ENCODE measurements at regions not wholly inside any gene's neighbourhood (a gene's known extent, or its start where the extent isn't known, plus 50 kb on each side); places are given as distances from the start of the nearest gene placed in this dataset.
"Not testable (repeated sequence)": the region's sequence is repeated elsewhere in the genome, so short reads cannot be mapped to it uniquely, and the experiment has no call there.

GRCh38 chr17:74133740-74134139 is 69.7 kb upstream of the RPL38 start:
- Mint-ChIP-seq H3K27me3 (peaks cover 30% of the 10 kb centered on the region), H3K4me3 (no peak overlapping the region), H3K9me3 (peaks cover 5% of the 10 kb centered on the region), H3K4me1 (no peaks in the 10 kb centered on the region), H3K36me3 (peaks cover 4% of the 10 kb centered on the region), H3K27ac (no peak overlapping the region)
- no peak for ATAC-seq (ENCODE audit: low read depth)
- no peak for DNase-seq (ENCODE audit: low spot score in 2 of 2)

- not testable (repeated sequence) for H3K27ac Mint-ChIP-seq; H3K36me3 Mint-ChIP-seq; H3K4me1 Mint-ChIP-seq; ATAC-seq (ENCODE audit: low read depth); H3K9me3 Mint-ChIP-seq; DNase-seq (ENCODE audit: low spot score in 2 of 2); H3K4me3 Mint-ChIP-seq
- H3K27me3 Mint-ChIP-seq = peaks cover 29% of the 10 kb centered on the region
These were observed 69.2 kb upstream of the RPL38 start for GRCh38 chr17:74134234-74134633.

GRCh38 chr17:74134991-74135390 is 68.5 kb upstream of the RPL38 start:
- peaks cover 8% of the 10 kb centered on the region for H3K9me3 Mint-ChIP-seq
- H3K27me3 Mint-ChIP-seq = peaks cover 29% of the 10 kb centered on the region
- ATAC-seq (ENCODE audit: low read depth) = no peak
- peaks cover 4% of the 10 kb centered on the region for H3K36me3 Mint-ChIP-seq
- DNase-seq (ENCODE audit: low spot score in 2 of 2) = no peak
- no peaks in the 10 kb centered on the region for H3K4me1 Mint-ChIP-seq
- H3K27ac Mint-ChIP-seq = no peak overlapping the region
- H3K4me3 Mint-ChIP-seq = no peak overlapping the region

GRCh38 chr17:74135391-74136167 is 67.9 kb upstream of the RPL38 start:
- Mint-ChIP-seq H3K9me3 (peaks cover 12% of the 10 kb centered on the region), H3K4me3 (no peak overlapping the region), H3K36me3 (peaks cover 4% of the 10 kb centered on the region), H3K4me1 (no peaks in the 10 kb centered on the region), H3K27me3 (peaks cover 27% of the 10 kb centered on the region), H3K27ac (no peak overlapping the region)
- DNase-seq (ENCODE audit: low spot score in 2 of 2) = no peak
- no peak for ATAC-seq (ENCODE audit: low read depth)

GRCh38 chr17:74137416-74137815 is 66.1 kb upstream of the RPL38 start:
- DNase-seq (ENCODE audit: low spot score in 2 of 2) (no peak), ATAC-seq (ENCODE audit: low read depth) (no peak)
- Mint-ChIP-seq H3K27me3 (peaks cover 17% of the 10 kb centered on the region), H3K36me3 (peaks cover 4% of the 10 kb centered on the region), H3K27ac (no peak overlapping the region), H3K4me1 (no peaks in the 10 kb centered on the region), H3K9me3 (peaks cover 15% of the 10 kb centered on the region), H3K4me3 (no peak overlapping the region)

- no peaks in the 10 kb centered on the region for H3K4me1 Mint-ChIP-seq
- H3K9me3 Mint-ChIP-seq = peaks cover 25% of the 10 kb centered on the region
- peaks cover 10% of the 10 kb centered on the region for H3K27me3 Mint-ChIP-seq
- H3K36me3 Mint-ChIP-seq = peaks cover 2% of the 10 kb centered on the region
- H3K27ac Mint-ChIP-seq = no peak overlapping the region
- no peak for ATAC-seq (ENCODE audit: low read depth)
- H3K4me3 Mint-ChIP-seq = no peak overlapping the region
- DNase-seq (ENCODE audit: low spot score in 2 of 2) = no peak
These were observed 64.4 kb upstream of the RPL38 start for GRCh38 chr17:74139120-74139519.

- ATAC-seq (ENCODE audit: low read depth) = no peak
- Mint-ChIP-seq H3K9me3 (peaks cover 25% of the 10 kb centered on the region), H3K27ac (no peak overlapping the region)
These were observed 63.2 kb upstream of the RPL38 start for GRCh38 chr17:74140282-74140681.

GRCh38 chr17:74141612-74142011 is 61.9 kb upstream of the RPL38 start:
- Mint-ChIP-seq H3K36me3 (peaks cover 2% of the 10 kb centered on the region), H3K9me3 (peaks cover 25% of the 10 kb centered on the region)

More at GRCh38 chr17:74140282-74140681, 63.2 kb upstream of the RPL38 start:
- DNase-seq (ENCODE audit: low spot score in 2 of 2) = no peak
- no peak overlapping the region for H3K4me3 Mint-ChIP-seq
- peaks cover 2% of the 10 kb centered on the region for H3K36me3 Mint-ChIP-seq
- H3K27me3 Mint-ChIP-seq = peaks cover 10% of the 10 kb centered on the region
- H3K4me1 Mint-ChIP-seq = no peaks in the 10 kb centered on the region

GRCh38 chr17:74143318-74143717 is 60.2 kb upstream of the RPL38 start:
- H3K27me3 Mint-ChIP-seq; H3K36me3 Mint-ChIP-seq; DNase-seq (ENCODE audit: low spot score in 2 of 2); H3K4me1 Mint-ChIP-seq; ATAC-seq (ENCODE audit: low read depth); H3K27ac Mint-ChIP-seq; H3K4me3 Mint-ChIP-seq: not testable (repeated sequence)
- peaks cover 23% of the 10 kb centered on the region for H3K9me3 Mint-ChIP-seq

More at GRCh38 chr17:74141612-74142011, 61.9 kb upstream of the RPL38 start:
- Mint-ChIP-seq H3K27ac (no peak overlapping the region), H3K27me3 (peaks cover 7% of the 10 kb centered on the region), H3K4me3 (no peak overlapping the region), H3K4me1 (no peaks in the 10 kb centered on the region)
- DNase-seq (ENCODE audit: low spot score in 2 of 2) = no peak
- ATAC-seq (ENCODE audit: low read depth) = no peak

GRCh38 chr17:74145756-74146155 is 57.7 kb upstream of the RPL38 start:
- H3K36me3 Mint-ChIP-seq = no peaks in the 10 kb centered on the region
- no peaks in the 10 kb centered on the region for H3K4me1 Mint-ChIP-seq
- H3K27ac Mint-ChIP-seq = no peak overlapping the region
- peaks cover 13% of the 10 kb centered on the region for H3K27me3 Mint-ChIP-seq
- H3K4me3 Mint-ChIP-seq = no peak overlapping the region
- H3K9me3 Mint-ChIP-seq = peaks cover 12% of the 10 kb centered on the region
- ATAC-seq (ENCODE audit: low read depth) (no peak), DNase-seq (ENCODE audit: low spot score in 2 of 2) (no peak)

- Mint-ChIP-seq H3K9me3 (peaks cover 11% of the 10 kb centered on the region), H3K4me1 (no peaks in the 10 kb centered on the region), H3K36me3 (no peaks in the 10 kb centered on the region), H3K27ac (no peak overlapping the region), H3K4me3 (no peak overlapping the region), H3K27me3 (peaks cover 15% of the 10 kb centered on the region)
- DNase-seq (ENCODE audit: low spot score in 2 of 2) (no peak), ATAC-seq (ENCODE audit: low read depth) (no peak)
These were observed 57.3 kb upstream of the RPL38 start for GRCh38 chr17:74146196-74146595.

- H3K36me3 Mint-ChIP-seq = no peaks in the 10 kb centered on the region
- H3K4me3 Mint-ChIP-seq = no peak overlapping the region
- DNase-seq (ENCODE audit: low spot score in 2 of 2) (no peak), ATAC-seq (ENCODE audit: low read depth) (no peak)
- H3K4me1 Mint-ChIP-seq = no peaks in the 10 kb centered on the region
- peaks cover 18% of the 10 kb centered on the region for H3K27me3 Mint-ChIP-seq
- peaks cover 11% of the 10 kb centered on the region for H3K9me3 Mint-ChIP-seq
- H3K27ac Mint-ChIP-seq = no peak overlapping the region
These were observed 56.2 kb upstream of the RPL38 start for GRCh38 chr17:74147056-74147835.

GRCh38 chr17:74147966-74148365 is 55.5 kb upstream of the RPL38 start:
- ATAC-seq (ENCODE audit: low read depth) (no peak), DNase-seq (ENCODE audit: low spot score in 2 of 2) (no peak)
- H3K27ac Mint-ChIP-seq = no peak overlapping the region
- H3K4me3 Mint-ChIP-seq = no peak overlapping the region
- H3K9me3 Mint-ChIP-seq = peaks cover 8% of the 10 kb centered on the region
- H3K4me1 Mint-ChIP-seq = no peaks in the 10 kb centered on the region
- H3K36me3 Mint-ChIP-seq = no peaks in the 10 kb centered on the region
- H3K27me3 Mint-ChIP-seq = peaks cover 18% of the 10 kb centered on the region

- no peak overlapping the region for H3K27ac Mint-ChIP-seq
- DNase-seq (ENCODE audit: low spot score in 2 of 2) (no peak), ATAC-seq (ENCODE audit: low read depth) (no peak)
- no peaks in the 10 kb centered on the region for H3K36me3 Mint-ChIP-seq
- peaks cover 18% of the 10 kb centered on the region for H3K27me3 Mint-ChIP-seq
- no peak overlapping the region for H3K4me3 Mint-ChIP-seq
- H3K9me3 Mint-ChIP-seq = peaks cover 6% of the 10 kb centered on the region
- no peaks in the 10 kb centered on the region for H3K4me1 Mint-ChIP-seq
These were observed 55.0 kb upstream of the RPL38 start for GRCh38 chr17:74148446-74148845.
